ENCODE measurements at regions not wholly inside any gene's neighbourhood (a gene's known extent, or its start where the extent isn't known, plus 50 kb on each side); places are given as distances from the start of the nearest gene placed in this dataset.

- no peak for TF ChIP-seq POLR2A (IDR thresholded peaks at IDR 0.05; ENCODE audit: low read depth, low read length)
- TF ChIP-seq TAF1 (IDR thresholded peaks at IDR 0.05; ENCODE audit: borderline replicate concordance, low read depth, low read length), result no peak
- TF ChIP-seq POLR2AphosphoS5 (IDR thresholded peaks at IDR 0.05; ENCODE audit: low read depth, low read length), result no peak
- FAIRE-seq (peak; percentile 58), DNase-seq (ENCODE audit: insufficient read length) (no peak)
Measured at GRCh38 chr6:111989743-111990142, 64.2 kb upstream of the CCN6 start.

- TF ChIP-seq TAF1 (IDR thresholded peaks at IDR 0.05; ENCODE audit: borderline replicate concordance, low read depth, low read length), result no peak
- TF ChIP-seq POLR2A (IDR thresholded peaks at IDR 0.05; ENCODE audit: low read depth, low read length), result no peak
- DNase-seq (ENCODE audit: insufficient read length), result no peak
- no peak for FAIRE-seq
Measured at GRCh38 chr6:111990214-111990613, 63.7 kb upstream of the CCN6 start.

- FAIRE-seq, result no peak
- TF ChIP-seq TAF1 (IDR thresholded peaks at IDR 0.05; ENCODE audit: borderline replicate concordance, low read depth, low read length) (no peak), POLR2AphosphoS5 (IDR thresholded peaks at IDR 0.05; ENCODE audit: low read depth, low read length) (no peak), POLR2A (IDR thresholded peaks at IDR 0.05; ENCODE audit: low read depth, low read length) (no peak)
- DNase-seq (ENCODE audit: insufficient read length), result no peak
Measured at GRCh38 chr6:111992851-111993250, 61.1 kb upstream of the CCN6 start.

DNA sequence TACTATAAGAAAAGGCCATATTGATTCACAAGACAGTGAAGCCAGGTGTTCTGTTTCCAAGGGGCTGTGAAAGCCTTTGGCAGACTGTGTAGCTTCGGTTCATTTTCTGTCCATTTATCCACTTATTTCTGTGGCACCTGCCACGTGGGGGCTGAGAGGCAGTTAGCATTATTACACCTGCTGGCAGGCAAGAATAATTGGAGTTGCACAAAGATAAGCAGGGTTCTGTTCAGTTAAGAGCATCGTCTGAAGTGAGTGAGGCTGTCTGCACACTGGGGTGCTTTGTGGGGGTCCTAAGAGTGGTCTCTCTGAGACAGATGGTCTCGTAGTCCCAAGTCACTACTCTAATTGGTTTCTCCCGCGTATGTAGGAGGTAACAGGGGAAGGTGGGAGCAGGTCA, 60.6 kb upstream of the CCN6 start:
- no peak for FAIRE-seq
- DNase-seq (ENCODE audit: insufficient read length), result no peak

DNA sequence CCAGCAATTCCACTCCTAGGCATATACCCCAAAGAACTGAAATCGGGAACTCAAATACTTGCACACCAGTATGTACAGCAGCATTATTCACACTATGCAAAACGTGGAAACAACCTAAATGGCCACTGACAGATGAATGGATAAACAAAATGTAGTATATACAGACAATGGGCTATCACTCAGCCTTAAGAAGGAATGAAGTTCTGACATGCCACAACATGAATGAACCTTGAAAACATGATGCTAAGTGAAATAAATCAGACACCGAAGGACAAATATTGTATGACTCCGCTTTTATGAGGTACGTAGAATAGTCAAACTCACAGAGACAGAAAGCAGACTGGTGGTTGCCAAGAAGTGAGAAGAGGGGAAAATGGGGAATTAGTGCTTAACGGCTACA, 59.1 kb upstream of the CCN6 start:
- peak; percentile 9 for FAIRE-seq
- DNase-seq (ENCODE audit: insufficient read length), result no peak
- TF ChIP-seq POLR2A (IDR thresholded peaks at IDR 0.05; ENCODE audit: low read depth, low read length) (no peak), POLR2AphosphoS5 (IDR thresholded peaks at IDR 0.05; ENCODE audit: low read depth, low read length) (no peak), TAF1 (IDR thresholded peaks at IDR 0.05; ENCODE audit: borderline replicate concordance, low read depth, low read length) (no peak)

More for the DNA sequence above, 60.6 kb upstream of the CCN6 start:
- no peak for TF ChIP-seq TAF1 (IDR thresholded peaks at IDR 0.05; ENCODE audit: borderline replicate concordance, low read depth, low read length)
- TF ChIP-seq POLR2A (IDR thresholded peaks at IDR 0.05; ENCODE audit: low read depth, low read length), result no peak
- TF ChIP-seq POLR2AphosphoS5 (IDR thresholded peaks at IDR 0.05; ENCODE audit: low read depth, low read length), result no peak

- FAIRE-seq (no peak), DNase-seq (ENCODE audit: insufficient read length) (no peak)
- no peak for TF ChIP-seq POLR2AphosphoS5 (IDR thresholded peaks at IDR 0.05; ENCODE audit: low read depth, low read length)
- no peak for TF ChIP-seq TAF1 (IDR thresholded peaks at IDR 0.05; ENCODE audit: borderline replicate concordance, low read depth, low read length)
- no peak for TF ChIP-seq POLR2A (IDR thresholded peaks at IDR 0.05; ENCODE audit: low read depth, low read length)
Measured at GRCh38 chr6:111995404-111995803, 58.5 kb upstream of the CCN6 start.

- TF ChIP-seq POLR2AphosphoS5 (IDR thresholded peaks at IDR 0.05; ENCODE audit: low read depth, low read length), result no peak
- no peak for TF ChIP-seq POLR2A (IDR thresholded peaks at IDR 0.05; ENCODE audit: low read depth, low read length)
- no peak for TF ChIP-seq TAF1 (IDR thresholded peaks at IDR 0.05; ENCODE audit: borderline replicate concordance, low read depth, low read length)
- FAIRE-seq (no peak), DNase-seq (ENCODE audit: insufficient read length) (no peak)
Measured at GRCh38 chr6:111996144-111996865, 57.6 kb upstream of the CCN6 start.

DNA sequence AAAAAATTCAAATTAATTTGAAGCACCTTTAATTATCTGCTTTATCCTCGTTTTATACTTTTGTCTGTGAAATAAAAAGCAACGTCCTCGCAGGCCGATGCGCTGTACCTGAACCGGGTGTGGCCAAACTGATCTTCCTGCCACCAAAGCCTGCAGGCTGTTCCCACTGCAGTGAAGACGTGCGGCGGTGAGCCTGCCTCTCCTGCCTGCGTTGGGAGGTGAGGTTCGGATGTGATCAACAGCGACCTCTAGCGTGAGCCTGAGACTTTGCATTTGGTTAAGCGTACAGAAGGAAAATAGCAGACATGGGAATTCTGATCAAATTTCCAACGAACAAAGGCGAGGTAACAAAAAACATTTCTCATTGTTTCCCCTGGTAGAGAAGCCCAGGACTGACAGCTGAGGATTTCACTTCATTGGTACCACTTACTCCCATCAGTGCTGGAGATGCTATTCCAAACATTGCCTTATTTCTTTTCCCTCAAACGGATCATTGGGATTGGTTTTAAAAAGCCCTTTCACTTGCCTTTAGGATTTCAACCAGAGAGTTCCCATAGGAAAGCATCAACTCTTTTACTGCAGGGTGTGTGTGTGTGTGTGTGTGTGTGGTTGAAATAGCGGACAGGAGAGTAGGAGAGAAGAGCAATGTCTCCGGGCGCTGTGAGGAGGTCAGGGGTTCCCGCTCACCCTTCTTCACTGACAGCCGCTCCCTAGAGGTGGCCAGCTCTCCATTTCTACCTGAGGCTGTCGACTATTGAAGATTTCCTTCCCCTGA, 56.6 kb upstream of the CCN6 start:
- TF ChIP-seq POLR2AphosphoS5 (IDR thresholded peaks at IDR 0.05; ENCODE audit: low read depth, low read length), result no peak
- no peak for TF ChIP-seq TAF1 (IDR thresholded peaks at IDR 0.05; ENCODE audit: borderline replicate concordance, low read depth, low read length)
- TF ChIP-seq POLR2A (IDR thresholded peaks at IDR 0.05; ENCODE audit: low read depth, low read length), result no peak
- DNase-seq (ENCODE audit: insufficient read length), result peak; percentile 17
- peak; percentile 93 for FAIRE-seq

- FAIRE-seq, result no peak
- TF ChIP-seq POLR2AphosphoS5 (IDR thresholded peaks at IDR 0.05; ENCODE audit: low read depth, low read length) (no peak), TAF1 (IDR thresholded peaks at IDR 0.05; ENCODE audit: borderline replicate concordance, low read depth, low read length) (no peak), POLR2A (IDR thresholded peaks at IDR 0.05; ENCODE audit: low read depth, low read length) (no peak)
- no peak for DNase-seq (ENCODE audit: insufficient read length)
Measured at GRCh38 chr6:111997853-111998208, 56.1 kb upstream of the CCN6 start.

DNA sequence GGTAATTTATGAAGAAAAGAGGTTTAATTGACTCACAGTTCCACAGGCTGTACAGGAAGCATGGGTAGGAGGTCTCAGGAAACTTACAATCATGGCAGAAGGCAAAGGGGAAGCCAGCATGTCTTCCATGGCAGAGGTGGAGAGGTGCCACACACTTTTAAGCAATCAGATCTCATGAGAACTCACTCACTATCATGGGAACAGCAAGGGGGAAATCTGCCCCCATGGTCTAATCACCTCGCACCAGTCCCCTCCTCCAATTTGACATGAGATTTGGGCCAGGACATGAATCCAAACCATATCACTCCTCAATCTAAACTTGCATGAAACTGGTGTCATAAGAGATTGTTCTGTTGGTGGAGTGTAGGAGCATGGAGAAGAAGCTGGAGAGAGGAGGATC, 51.6 kb upstream of the CCN6 start:
- no peak for DNase-seq (ENCODE audit: insufficient read length)

More for the DNA sequence above, 51.6 kb upstream of the CCN6 start:
- no peak for TF ChIP-seq POLR2A (IDR thresholded peaks at IDR 0.05; ENCODE audit: low read depth, low read length)
- no peak for TF ChIP-seq POLR2AphosphoS5 (IDR thresholded peaks at IDR 0.05; ENCODE audit: low read depth, low read length)
- no peak for FAIRE-seq

Measured in GM12892 (cell line).